ENCODE measurements at regions not wholly inside any gene's neighbourhood (a gene's known extent, or its start where the extent isn't known, plus 50 kb on each side); places are given as distances from the start of the nearest gene placed in this dataset.

- DNase-seq (ENCODE audit: low read depth) = no peak
Measured at GRCh38 chr20:43241057-43241702, 51.5 kb upstream of the PTPRT start.
